HCT116 (cell line): ENCODE measurements at regions not wholly inside any gene's neighbourhood (a gene's known extent, or its start where the extent isn't known, plus 50 kb on each side); places are given as distances from the start of the nearest gene placed in this dataset.

Source experiments
- CEBPB ChIP-seq: IDR thresholded peaks from 2 replicates; pipeline ENCODE4 v1.6.1; 2012; ENCODE audit warnings: low read depth
- CTCF ChIP-seq, 3 experiments: fragments of 200-600 bp in 1 of 3; sonication (generic) in 1 of 3; IDR thresholded peaks in 2 of 3; conservative IDR thresholded peaks in 1 of 3; 2 replicates each; pipeline ENCODE4 v1.5.1; 2012 to 2017; ENCODE audit warnings: low read depth in 2 of 3, low read length in 2 of 3, antibody characterized with exemption in 1 of 3, borderline replicate concordance in 1 of 3, control low read depth in 1 of 3, mild to moderate bottlenecking in 1 of 3, mixed read lengths in 1 of 3, mixed run types in 1 of 3, moderate library complexity in 1 of 3; ENCODE audit not compliant: insufficient read depth in 1 of 3
- EZH2 ChIP-seq: fragments of 200-600 bp; sonication (generic); IDR thresholded peaks from 2 replicates; pipeline ENCODE4 v1.6.1; 2017; ENCODE audit warnings: antibody characterized with exemption, mixed run types
- FOSL1 ChIP-seq: IDR thresholded peaks from 2 replicates; pipeline ENCODE4 v1.6.1; 2012; ENCODE audit warnings: low read depth
- POLR2A ChIP-seq: IDR thresholded peaks from 2 replicates; pipeline ENCODE4 v1.7.0; 2011; ENCODE audit warnings: borderline replicate concordance; ENCODE audit not compliant: insufficient read depth, insufficient read length; ENCODE audit errors: extremely low read depth
- SRF ChIP-seq: IDR thresholded peaks from 2 replicates; pipeline ENCODE4 v1.6.1; 2012; ENCODE audit warnings: low read depth

GRCh38 chr3:147614210-147614609 lies 205.0 kb downstream of the ZIC1 start:
- TF ChIP-seq CEBPB: no peak
- TF ChIP-seq SRF: no peak
- no peak for TF ChIP-seq CTCF (IDR thresholded peaks at IDR 0.05 in 2 of 3, conservative IDR thresholded peaks at IDR 0.05 in 1 of 3; ENCODE audit: borderline replicate concordance in 1 of 3, insufficient read depth in 1 of 3, low read depth in 2 of 3, low read length in 2 of 3)
- TF ChIP-seq POLR2A: no peak
- no peak for TF ChIP-seq EZH2
- no peak for TF ChIP-seq FOSL1
